Progenitor cell of endocrine pancreas (in vitro differentiated cells): ENCODE measurements at regions not wholly inside any gene's neighbourhood (a gene's known extent, or its start where the extent isn't known, plus 50 kb on each side); places are given as distances from the start of the nearest gene placed in this dataset.

Experiments
- DNase-seq: peaks from one replicate; pipeline ENCODE4 v3.0.0; 2021; ENCODE audit warnings: low spot score; ENCODE audit not compliant: unreplicated experiment
- H3K27ac Mint-ChIP-seq: 2 replicates; pipeline ENCODE4 v1.8.0; 2021; ENCODE audit warnings: mild to moderate bottlenecking, moderate library complexity, mixed read lengths
- H3K27me3 Mint-ChIP-seq: 2 replicates; pipeline ENCODE4 v1.8.0; 2021; ENCODE audit warnings: mixed read lengths
- H3K36me3 Mint-ChIP-seq: 2 replicates; pipeline ENCODE4 v1.8.0; 2022; ENCODE audit warnings: mixed read lengths; ENCODE audit not compliant: insufficient read depth
- H3K4me1 Mint-ChIP-seq: 2 replicates; pipeline ENCODE4 v1.8.0; 2021; ENCODE audit warnings: low read depth, mixed read lengths
- H3K4me3 Mint-ChIP-seq: 2 replicates; pipeline ENCODE4 v1.8.0; 2021; ENCODE audit warnings: low read depth, mild to moderate bottlenecking, moderate library complexity, mixed read lengths
- H3K9me3 Mint-ChIP-seq: 2 replicates; pipeline ENCODE4 v1.8.0; 2021; ENCODE audit warnings: low read depth, mixed read lengths
- CTCF ChIP-seq: fragments of 200-600 bp; sonication (generic); IDR thresholded peaks from one replicate; pipeline ENCODE4 v1.5.0; 2021; ENCODE audit warnings: antibody characterized with exemption, mild to moderate bottlenecking; ENCODE audit not compliant: unreplicated experiment

GRCh38 chr1:19009126-19009881 is 52.8 kb upstream of the IFFO2 start:
- H3K27me3 Mint-ChIP-seq, result no peaks in the 10 kb centered on the region
- peaks cover 68% of the 10 kb centered on the region for H3K4me1 Mint-ChIP-seq
- H3K4me3 Mint-ChIP-seq, result no peak overlapping the region
- TF ChIP-seq CTCF, result no peak
- no peak for DNase-seq
- no peaks in the 10 kb centered on the region for H3K36me3 Mint-ChIP-seq
- peak overlapping the region; percentile 95 for H3K27ac Mint-ChIP-seq
- no peaks in the 10 kb centered on the region for H3K9me3 Mint-ChIP-seq

GRCh38 chr1:19007491-19008441 is 51.3 kb upstream of the IFFO2 start:
- Mint-ChIP-seq H3K27me3 (no peaks in the 10 kb centered on the region), H3K27ac (peak overlapping the region; percentile 93), H3K36me3 (peaks cover 2% of the 10 kb centered on the region), H3K4me3 (peak overlapping the region; percentile 53), H3K4me1 (peaks cover 65% of the 10 kb centered on the region), H3K9me3 (peaks cover 9% of the 10 kb centered on the region)
- DNase-seq, result no peak
- TF ChIP-seq CTCF, result no peak

GRCh38 chr1:19006837-19007271 is 50.4 kb upstream of the IFFO2 start:
- Mint-ChIP-seq H3K27me3 (no peaks in the 10 kb centered on the region), H3K36me3 (peaks cover 3% of the 10 kb centered on the region), H3K9me3 (peaks cover 13% of the 10 kb centered on the region), H3K4me3 (peak overlapping the region; percentile 53), H3K27ac (peak overlapping the region; percentile 93), H3K4me1 (peaks cover 57% of the 10 kb centered on the region)
- DNase-seq, result no peak
- TF ChIP-seq CTCF, result no peak
